ENCODE measurements at regions not wholly inside any gene's neighbourhood (a gene's known extent, or its start where the extent isn't known, plus 50 kb on each side); places are given as distances from the start of the nearest gene placed in this dataset.
"Not testable (repeated sequence)": the region's sequence is repeated elsewhere in the genome, so short reads cannot be mapped to it uniquely, and the experiment has no call there.

DNA sequence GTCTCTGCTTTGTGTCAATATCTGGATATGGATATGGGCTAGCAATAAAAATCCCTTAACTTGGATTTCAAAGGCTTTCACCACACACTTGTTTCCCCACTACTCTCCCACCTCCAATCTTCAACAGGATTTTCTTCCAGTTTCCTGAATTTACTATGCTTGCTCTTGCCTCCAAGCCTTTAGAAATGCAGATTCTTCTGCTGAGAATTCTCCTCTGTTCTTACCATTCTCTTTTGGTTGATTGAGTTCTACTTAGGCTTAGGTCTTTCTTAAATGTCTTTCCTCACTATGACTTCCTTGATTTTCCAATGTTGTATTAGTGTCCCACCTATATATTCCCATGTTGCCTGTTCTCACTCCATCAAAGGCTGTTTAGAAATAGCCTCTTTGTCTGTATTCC lies 1502.4 kb upstream of the TENM4 start:
- CTCF ChIA-PET: no interaction called here
- POLR2A ChIA-PET: no interaction called here
- no peak for DNase-seq (ENCODE audit: extremely low spot score)
- TF ChIP-seq ARNT (IDR thresholded peaks at IDR 0.05) (no peak), FOXK2 (IDR thresholded peaks at IDR 0.05) (no peak), BHLHE40 (IDR thresholded peaks at IDR 0.05; ENCODE audit: borderline replicate concordance) (no peak)

DNA sequence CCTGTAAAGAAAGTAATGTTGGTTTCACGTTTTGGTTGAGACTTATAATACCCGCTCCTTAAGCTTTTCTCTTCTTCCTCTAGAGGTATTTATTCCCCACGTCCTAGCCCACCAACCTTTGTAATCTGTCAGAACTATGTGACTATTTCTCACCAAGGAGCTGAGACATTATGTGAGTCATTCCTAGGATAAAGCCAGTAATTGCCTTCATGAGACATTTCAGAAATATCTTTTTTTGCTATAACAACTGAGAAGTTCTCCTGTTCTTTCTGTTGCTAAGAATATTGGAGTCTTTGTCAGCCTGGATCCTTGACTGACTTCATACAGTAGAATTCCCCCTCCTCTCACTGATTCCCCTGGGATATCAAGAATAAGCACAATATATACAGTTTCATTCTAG lies 1497.0 kb upstream of the TENM4 start:
- no peak for DNase-seq (ENCODE audit: extremely low spot score)
- CTCF ChIA-PET: interaction anchor here (0.5 kb wide), 1 partner anchor 292 kb away, joined by 3 read pairs; no protein-coding TSS in a partner anchor

DNA sequence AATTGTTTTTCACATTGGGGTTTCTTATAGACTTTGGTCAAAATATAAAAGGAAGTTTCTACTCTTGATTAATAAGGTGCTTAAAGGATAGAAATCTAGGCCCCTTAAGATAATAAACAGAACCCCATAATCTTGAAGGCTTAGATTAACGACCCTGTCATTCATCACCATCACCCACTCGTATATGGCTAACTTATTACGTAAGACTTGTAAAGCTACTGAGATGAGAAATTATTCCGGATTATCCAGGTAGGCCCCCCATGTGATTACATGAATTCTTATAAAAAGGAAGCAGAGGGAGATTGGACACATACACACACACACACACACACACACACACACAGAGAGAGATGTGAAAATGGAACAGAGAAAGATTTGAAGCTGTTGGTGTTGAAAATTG lies 1489.2 kb upstream of the TENM4 start:
- TF ChIP-seq CTBP1 (IDR thresholded peaks at IDR 0.05; ENCODE audit: borderline replicate concordance): no peak
- no peak for TF ChIP-seq NFRKB (IDR thresholded peaks at IDR 0.05)
- TF ChIP-seq SUZ12 (IDR thresholded peaks at IDR 0.05): no peak
- TF ChIP-seq HDGF (IDR thresholded peaks at IDR 0.05; ENCODE audit: borderline replicate concordance): no peak
- TF ChIP-seq FOXA1 (IDR thresholded peaks at IDR 0.05): no peak
- no peak for TF ChIP-seq ARNT (IDR thresholded peaks at IDR 0.05)
- TF ChIP-seq FOXK2 (IDR thresholded peaks at IDR 0.05): no peak
- no peak for TF ChIP-seq ELF4 (IDR thresholded peaks at IDR 0.05)
- no peak for TF ChIP-seq BHLHE40 (IDR thresholded peaks at IDR 0.05; ENCODE audit: borderline replicate concordance)
- TF ChIP-seq SP1 (IDR thresholded peaks at IDR 0.05): no peak
- no peak for TF ChIP-seq L3MBTL2 (conservative IDR thresholded peaks at IDR 0.05)
- TF ChIP-seq TARDBP (IDR thresholded peaks at IDR 0.05): no peak
- no peak for TF ChIP-seq LEF1 (IDR thresholded peaks at IDR 0.05; ENCODE audit: borderline replicate concordance)
- TF ChIP-seq ZNF384 (IDR thresholded peaks at IDR 0.05): no peak
- TF ChIP-seq, protein P1, sequence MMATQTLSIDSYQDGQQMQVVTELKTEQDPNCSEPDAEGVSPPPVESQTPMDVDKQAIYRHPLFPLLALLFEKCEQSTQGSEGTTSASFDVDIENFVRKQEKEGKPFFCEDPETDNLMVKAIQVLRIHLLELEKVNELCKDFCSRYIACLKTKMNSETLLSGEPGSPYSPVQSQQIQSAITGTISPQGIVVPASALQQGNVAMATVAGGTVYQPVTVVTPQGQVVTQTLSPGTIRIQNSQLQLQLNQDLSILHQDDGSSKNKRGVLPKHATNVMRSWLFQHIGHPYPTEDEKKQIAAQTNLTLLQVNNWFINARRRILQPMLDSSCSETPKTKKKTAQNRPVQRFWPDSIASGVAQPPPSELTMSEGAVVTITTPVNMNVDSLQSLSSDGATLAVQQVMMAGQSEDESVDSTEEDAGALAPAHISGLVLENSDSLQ (IDR thresholded peaks at IDR 0.05): no peak
- TF ChIP-seq FOXM1 (IDR thresholded peaks at IDR 0.05; ENCODE audit: borderline replicate concordance): no peak
- CTCF ChIA-PET: no interaction called here
- POLR2A ChIA-PET: no interaction called here
- no peak for DNase-seq (ENCODE audit: extremely low spot score)

More for the DNA sequence above, 1497.0 kb upstream of the TENM4 start:
- TF ChIP-seq SP1 (IDR thresholded peaks at IDR 0.05) (no peak), FOXA1 (IDR thresholded peaks at IDR 0.05) (no peak), NFRKB (IDR thresholded peaks at IDR 0.05) (no peak), TARDBP (IDR thresholded peaks at IDR 0.05) (no peak), ZNF384 (IDR thresholded peaks at IDR 0.05) (no peak), CTBP1 (IDR thresholded peaks at IDR 0.05; ENCODE audit: borderline replicate concordance) (no peak), BHLHE40 (IDR thresholded peaks at IDR 0.05; ENCODE audit: borderline replicate concordance) (no peak), FOXK2 (IDR thresholded peaks at IDR 0.05) (no peak), L3MBTL2 (conservative IDR thresholded peaks at IDR 0.05) (no peak), ARNT (IDR thresholded peaks at IDR 0.05) (no peak), LEF1 (IDR thresholded peaks at IDR 0.05; ENCODE audit: borderline replicate concordance) (no peak), ELF4 (IDR thresholded peaks at IDR 0.05) (no peak), HDGF (IDR thresholded peaks at IDR 0.05; ENCODE audit: borderline replicate concordance) (no peak), SUZ12 (IDR thresholded peaks at IDR 0.05) (no peak), FOXM1 (IDR thresholded peaks at IDR 0.05; ENCODE audit: borderline replicate concordance) (no peak)
- TF ChIP-seq, protein P1 (IDR thresholded peaks at IDR 0.05): no peak
- POLR2A ChIA-PET: no interaction called here

DNA sequence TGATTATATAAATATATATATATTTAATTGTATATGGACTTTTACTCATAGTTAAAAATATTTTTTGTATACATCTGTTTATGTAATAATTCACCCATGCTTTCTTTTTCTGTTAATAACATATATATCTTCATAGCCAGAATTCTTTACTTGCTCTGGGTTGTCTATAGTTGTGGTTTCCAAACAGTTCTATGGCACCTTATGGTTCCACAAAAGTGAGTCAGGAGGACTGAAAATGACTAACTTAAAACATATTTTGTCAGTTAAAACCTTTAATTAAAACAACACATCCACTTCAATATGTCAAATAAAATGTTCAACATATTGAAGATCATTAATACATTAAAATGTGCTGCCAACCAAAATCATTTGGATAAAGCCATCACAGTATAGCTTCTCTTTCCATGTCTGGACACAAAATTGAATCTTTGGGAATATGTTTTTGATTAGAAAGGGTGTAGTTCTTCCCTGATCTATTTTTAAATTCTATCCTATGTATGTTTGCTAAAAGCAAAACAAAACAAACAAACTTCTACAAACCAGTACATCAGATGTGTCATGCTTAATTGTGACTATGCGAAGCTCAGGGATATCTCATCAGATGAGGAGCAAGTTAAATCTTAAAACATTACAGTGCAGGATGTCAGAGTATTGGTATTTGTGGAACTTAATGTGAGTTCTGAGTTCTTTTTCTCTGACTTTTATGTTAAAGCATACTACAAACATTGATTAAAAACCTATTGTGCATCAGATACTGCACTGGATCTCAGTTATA lies 1488.4 kb upstream of the TENM4 start:
- CTCF ChIA-PET: no interaction called here
- no peak for DNase-seq (ENCODE audit: extremely low spot score)
- POLR2A ChIA-PET: no interaction called here
- TF ChIP-seq ARNT (IDR thresholded peaks at IDR 0.05) (no peak), HDGF (IDR thresholded peaks at IDR 0.05; ENCODE audit: borderline replicate concordance) (no peak), SUZ12 (IDR thresholded peaks at IDR 0.05) (no peak), BHLHE40 (IDR thresholded peaks at IDR 0.05; ENCODE audit: borderline replicate concordance) (no peak), FOXA1 (IDR thresholded peaks at IDR 0.05) (no peak), ELF4 (IDR thresholded peaks at IDR 0.05) (no peak), FOXK2 (IDR thresholded peaks at IDR 0.05) (no peak), NFRKB (IDR thresholded peaks at IDR 0.05) (no peak), L3MBTL2 (conservative IDR thresholded peaks at IDR 0.05) (no peak), LEF1 (IDR thresholded peaks at IDR 0.05; ENCODE audit: borderline replicate concordance) (no peak), FOXM1 (IDR thresholded peaks at IDR 0.05; ENCODE audit: borderline replicate concordance) (no peak), ZNF384 (IDR thresholded peaks at IDR 0.05) (no peak)

DNA sequence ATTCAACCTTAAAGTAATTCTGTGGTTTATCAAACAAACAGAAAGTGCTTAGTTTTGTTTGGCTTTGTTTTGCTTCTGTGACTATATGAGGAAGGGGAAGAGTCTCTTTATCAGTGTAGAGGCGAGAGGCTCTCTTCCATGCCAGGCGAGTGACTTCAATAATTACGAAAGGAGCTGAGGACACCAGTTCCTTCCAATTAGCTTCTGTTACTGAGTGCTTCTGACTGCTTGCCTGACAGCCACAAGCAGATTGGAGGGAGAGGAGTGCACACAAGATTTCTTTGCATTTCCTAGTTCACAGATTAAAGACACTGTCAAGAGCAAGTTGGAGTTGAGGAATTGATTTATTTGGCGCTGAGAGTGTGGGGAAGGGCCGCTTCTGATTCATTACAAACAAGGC lies 1484.5 kb upstream of the TENM4 start:
- DNase-seq (ENCODE audit: extremely low spot score): no peak
- POLR2A ChIA-PET: no interaction called here
- TF ChIP-seq SP1 (IDR thresholded peaks at IDR 0.05): no peak
- TF ChIP-seq LEF1 (IDR thresholded peaks at IDR 0.05; ENCODE audit: borderline replicate concordance): no peak
- CTCF ChIA-PET: no interaction called here

DNA sequence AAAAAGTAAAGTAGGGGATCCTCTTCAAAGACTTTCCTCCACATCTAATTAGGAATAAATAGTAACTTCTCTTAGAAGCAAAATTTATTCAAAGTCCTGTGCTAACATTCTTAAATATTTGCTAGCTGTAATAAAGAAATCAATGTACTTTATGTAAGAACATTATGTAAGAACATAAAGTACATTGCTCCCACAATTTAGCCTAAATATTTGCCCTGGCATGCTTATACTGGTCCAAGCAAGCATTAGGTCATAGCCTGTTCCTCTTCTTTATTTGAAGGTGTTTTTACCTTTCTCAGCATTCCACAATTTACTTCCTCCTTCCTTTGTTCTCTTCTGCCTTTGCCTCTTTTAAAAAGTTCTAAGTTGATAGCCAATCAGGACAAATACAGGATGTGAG lies 1480.5 kb upstream of the TENM4 start:
- DNase-seq (ENCODE audit: extremely low spot score); POLR2A ChIA-PET; CTCF ChIA-PET: not testable (repeated sequence)

DNA sequence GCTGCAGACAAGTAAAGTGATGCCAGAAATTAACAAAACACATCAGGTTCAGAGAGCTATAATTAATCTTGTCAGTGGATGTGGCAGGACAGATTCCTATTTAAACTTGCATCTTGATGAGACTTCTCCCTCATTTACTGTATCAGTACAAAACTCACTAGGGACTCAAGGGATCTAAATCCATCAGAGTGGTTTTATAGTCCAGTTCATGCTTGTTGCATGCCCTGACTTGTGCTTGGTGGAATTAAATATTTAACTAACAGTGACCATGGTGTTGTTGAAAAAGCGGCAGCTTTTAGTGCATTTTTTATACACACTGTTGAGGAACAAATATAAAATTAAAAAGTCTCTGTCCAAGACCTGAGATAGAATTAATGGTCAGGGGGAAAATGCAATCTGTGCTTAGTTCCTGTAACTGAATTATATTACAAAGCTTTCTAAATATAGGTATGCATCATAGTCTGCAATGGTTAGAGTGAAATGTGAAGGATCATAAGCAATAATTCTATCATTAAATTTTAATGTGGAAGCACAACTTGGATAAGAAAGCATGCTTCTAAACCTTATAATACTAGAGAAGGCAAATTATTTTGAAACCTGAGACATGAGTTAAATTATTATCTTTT lies 1475.5 kb upstream of the TENM4 start:
- no peak for DNase-seq (ENCODE audit: extremely low spot score)
- ChIA-PET CTCF (no interaction called here), POLR2A (no interaction called here)
- TF ChIP-seq ELF4 (IDR thresholded peaks at IDR 0.05): no peak
- TF ChIP-seq ZNF384 (IDR thresholded peaks at IDR 0.05): no peak
- TF ChIP-seq SUZ12 (IDR thresholded peaks at IDR 0.05): no peak
